NCI-H510A (cell line): ENCODE measurements at regions not wholly inside any gene's neighbourhood (a gene's known extent, or its start where the extent isn't known, plus 50 kb on each side); places are given as distances from the start of the nearest gene placed in this dataset.

ENCODE experiments used
- DNase-seq: peaks from one replicate; lab custom pipeline; 2025; lab: John Stamatoyannopoulos, UW

GRCh38 chr2:193749485-193749884 is 1554.8 kb upstream of the TMEFF2 start:
- DNase-seq, result no peak

- DNase-seq, result no peak
Observed at GRCh38 chr2:193743089-193743488, 1548.4 kb upstream of the TMEFF2 start.

- no peak for DNase-seq
Observed at GRCh38 chr2:193738892-193739291, 1544.2 kb upstream of the TMEFF2 start.

GRCh38 chr2:193712912-193713311 is 1518.2 kb upstream of the TMEFF2 start:
- no peak for DNase-seq

- DNase-seq, result no peak
Observed at GRCh38 chr2:193703411-193703810, 1508.7 kb upstream of the TMEFF2 start.

GRCh38 chr2:193701484-193701883 is 1506.8 kb upstream of the TMEFF2 start:
- no peak for DNase-seq

GRCh38 chr2:193695367-193695766 is 1500.6 kb upstream of the TMEFF2 start:
- DNase-seq, result peak; percentile 16

- no peak for DNase-seq
Observed at GRCh38 chr2:193693758-193694157, 1499.0 kb upstream of the TMEFF2 start.

GRCh38 chr2:193690572-193690971 is 1495.8 kb upstream of the TMEFF2 start:
- no peak for DNase-seq

GRCh38 chr2:193687195-193687594 is 1492.5 kb upstream of the TMEFF2 start:
- no peak for DNase-seq

- DNase-seq, result no peak
Observed at GRCh38 chr2:193679847-193680246, 1485.1 kb upstream of the TMEFF2 start.

GRCh38 chr2:193670478-193670877 is 1475.7 kb upstream of the TMEFF2 start:
- DNase-seq, result no peak

- no peak for DNase-seq
Observed at GRCh38 chr2:193668557-193669323, 1474.0 kb upstream of the TMEFF2 start.

GRCh38 chr2:193627927-193628272 is 1433.2 kb upstream of the TMEFF2 start:
- no peak for DNase-seq

GRCh38 chr2:193627187-193627926 is 1432.6 kb upstream of the TMEFF2 start:
- DNase-seq, result no peak

- no peak for DNase-seq
Observed at GRCh38 chr2:193608451-193608850, 1413.7 kb upstream of the TMEFF2 start.

- DNase-seq, result no peak
Observed at GRCh38 chr2:193590831-193591230, 1396.1 kb upstream of the TMEFF2 start.

GRCh38 chr2:193584522-193584938 is 1389.8 kb upstream of the TMEFF2 start:
- no peak for DNase-seq

- DNase-seq, result no peak
Observed at GRCh38 chr2:193583638-193584400, 1389.1 kb upstream of the TMEFF2 start.

- DNase-seq, result no peak
Observed at GRCh38 chr2:193581807-193582206, 1387.1 kb upstream of the TMEFF2 start.

- DNase-seq, result no peak
Observed at GRCh38 chr2:193580176-193580950, 1385.6 kb upstream of the TMEFF2 start.

- no peak for DNase-seq
Observed at GRCh38 chr2:193566886-193567285, 1372.2 kb upstream of the TMEFF2 start.
